ENCODE measurements at regions not wholly inside any gene's neighbourhood (a gene's known extent, or its start where the extent isn't known, plus 50 kb on each side); places are given as distances from the start of the nearest gene placed in this dataset.

DNA sequence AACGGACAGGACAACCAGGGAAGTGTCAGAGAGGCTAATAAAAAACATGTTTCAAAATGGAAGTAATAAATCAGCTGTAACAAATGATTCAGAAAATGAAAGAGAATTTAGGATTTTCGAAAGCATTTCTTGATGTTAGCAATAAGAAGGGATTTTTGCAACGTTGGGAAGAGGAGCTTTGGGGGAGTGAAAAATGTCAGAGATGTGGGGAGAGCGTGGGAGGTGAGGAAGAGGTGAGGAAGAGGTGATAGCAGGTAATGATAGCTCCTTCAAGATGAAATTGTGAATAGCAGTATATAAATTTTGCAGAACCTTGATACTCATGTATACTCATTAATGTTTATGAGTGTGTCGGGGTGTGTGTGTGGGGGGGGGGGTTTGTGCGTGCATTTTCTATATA lies 76.2 kb upstream of the COX10 start:
- H4K12ac ChIP-seq (ENCODE audit: low read depth, low read length) = no peak overlapping the region
- no peak overlapping the region for H2BK120ac ChIP-seq (ENCODE audit: insufficient read depth, low read length, poor library complexity)
- H3K27me3 ChIP-seq (ENCODE audit: insufficient read depth, low read length) = no peaks in the 10 kb centered on the region
- no peak overlapping the region for H3K4me3 ChIP-seq (ENCODE audit: low read depth, low read length)
- H3K9ac ChIP-seq (ENCODE audit: low read length) = no peak overlapping the region
- H3K79me2 ChIP-seq (ENCODE audit: control insufficient read depth, insufficient read depth, low read length, poor library complexity) = no peaks in the 10 kb centered on the region
- no peak overlapping the region for H2AK5ac ChIP-seq (ENCODE audit: low read length)
- H3K79me1 ChIP-seq (ENCODE audit: low read length) = no peaks in the 10 kb centered on the region
- H4K8ac ChIP-seq (ENCODE audit: low read depth, low read length) = no peak overlapping the region
- DNase-seq = no peak
- H3K23ac ChIP-seq (ENCODE audit: low read length) = no peak overlapping the region
- H3K14ac ChIP-seq (ENCODE audit: low read length) = no peak overlapping the region
- H2AFZ ChIP-seq (ENCODE audit: insufficient read depth, low read length, poor library complexity) = no peak overlapping the region
- no peak overlapping the region for H3K4ac ChIP-seq (ENCODE audit: low read depth, low read length)
- no peaks in the 10 kb centered on the region for H3K36me3 ChIP-seq (ENCODE audit: control insufficient read depth in 1 of 2, insufficient read depth in 2 of 2, low read length in 2 of 2)
- H2BK5ac ChIP-seq (ENCODE audit: low read depth, low read length, poor library complexity) = no peak overlapping the region
- no peak overlapping the region for H4K91ac ChIP-seq (ENCODE audit: low read depth, low read length)
- no peak overlapping the region for H2BK12ac ChIP-seq (ENCODE audit: low read length)
- H3K4me1 ChIP-seq (ENCODE audit: control insufficient read depth in 1 of 2, insufficient read depth in 2 of 2, low read length in 2 of 2) = no peaks in the 10 kb centered on the region
- H3K18ac ChIP-seq (ENCODE audit: low read length) = no peak overlapping the region
- H3K9me3 ChIP-seq (ENCODE audit: insufficient read depth, low read depth, low read length) = no peaks in the 10 kb centered on the region
- no peak overlapping the region for H3K27ac ChIP-seq (ENCODE audit: low read depth, low read length)
- 100% methylated on average over 3 of the region's 6 CpGs for WGBS (ENCODE audit: extremely low coverage, insufficient coverage, insufficient read length)
- H3K4me2 ChIP-seq (ENCODE audit: low read length) = no peak overlapping the region

DNA sequence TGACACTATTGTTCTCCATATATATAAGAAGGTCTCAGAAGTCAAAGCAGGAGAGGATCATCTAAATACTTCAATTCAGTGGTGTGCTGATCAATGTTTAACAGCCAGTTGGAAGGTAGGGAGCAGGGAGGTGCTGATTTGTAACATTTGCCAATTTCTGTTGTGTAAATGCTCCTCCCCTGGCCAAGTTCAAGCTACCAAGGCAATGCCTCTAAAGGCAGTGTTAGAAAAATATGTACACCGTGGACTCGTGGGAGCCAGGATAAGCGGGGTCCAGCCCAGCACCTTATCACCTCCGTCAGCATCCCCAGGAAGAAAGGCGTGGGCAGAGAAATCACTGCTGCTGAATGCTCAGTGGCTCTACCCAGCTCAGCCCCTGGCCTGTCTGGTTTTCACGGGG lies 75.3 kb upstream of the COX10 start:
- no peaks in the 10 kb centered on the region for H3K36me3 ChIP-seq (ENCODE audit: control insufficient read depth in 1 of 2, insufficient read depth in 2 of 2, low read length in 2 of 2)
- no peak overlapping the region for H4K12ac ChIP-seq (ENCODE audit: low read depth, low read length)
- H3K4me1 ChIP-seq (ENCODE audit: control insufficient read depth in 1 of 2, insufficient read depth in 2 of 2, low read length in 2 of 2) = no peaks in the 10 kb centered on the region

GRCh38 chr17:13995856-13996271 lies 73.4 kb upstream of the COX10 start:
- WGBS (ENCODE audit: extremely low coverage, insufficient coverage, insufficient read length) = no CpG with 5 or more reads among the region's 4 CpGs
- H3K4me2 ChIP-seq (ENCODE audit: low read length) = no peak overlapping the region

More for the DNA sequence above, 75.3 kb upstream of the COX10 start:
- H3K27me3 ChIP-seq (ENCODE audit: insufficient read depth, low read length) = no peaks in the 10 kb centered on the region
- no peak overlapping the region for H3K18ac ChIP-seq (ENCODE audit: low read length)
- no peak overlapping the region for H3K14ac ChIP-seq (ENCODE audit: low read length)
- H3K4ac ChIP-seq (ENCODE audit: low read depth, low read length) = no peak overlapping the region
- H2BK5ac ChIP-seq (ENCODE audit: low read depth, low read length, poor library complexity) = no peak overlapping the region
- no peak overlapping the region for H3K9ac ChIP-seq (ENCODE audit: low read length)
- H2BK120ac ChIP-seq (ENCODE audit: insufficient read depth, low read length, poor library complexity) = no peak overlapping the region
- H3K79me2 ChIP-seq (ENCODE audit: control insufficient read depth, insufficient read depth, low read length, poor library complexity) = no peaks in the 10 kb centered on the region
- no peak overlapping the region for H3K27ac ChIP-seq (ENCODE audit: low read depth, low read length)
- no peak overlapping the region for H4K8ac ChIP-seq (ENCODE audit: low read depth, low read length)
- no peaks in the 10 kb centered on the region for H3K9me3 ChIP-seq (ENCODE audit: insufficient read depth, low read depth, low read length)
- no peak overlapping the region for H3K23ac ChIP-seq (ENCODE audit: low read length)
- H3K4me3 ChIP-seq (ENCODE audit: low read depth, low read length) = no peak overlapping the region
- no peak overlapping the region for H3K4me2 ChIP-seq (ENCODE audit: low read length)
- no peak for DNase-seq
- H2BK12ac ChIP-seq (ENCODE audit: low read length) = no peak overlapping the region
- no peak overlapping the region for H2AK5ac ChIP-seq (ENCODE audit: low read length)
- H2AFZ ChIP-seq (ENCODE audit: insufficient read depth, low read length, poor library complexity) = no peak overlapping the region
- H4K91ac ChIP-seq (ENCODE audit: low read depth, low read length) = no peak overlapping the region
- WGBS (ENCODE audit: extremely low coverage, insufficient coverage, insufficient read length) = no CpG with 5 or more reads among the region's 6 CpGs
- H3K79me1 ChIP-seq (ENCODE audit: low read length) = no peaks in the 10 kb centered on the region

GRCh38 chr17:13996276-13996675 lies 73.0 kb upstream of the COX10 start:
- no peak overlapping the region for H4K12ac ChIP-seq (ENCODE audit: low read depth, low read length)
- H3K27ac ChIP-seq (ENCODE audit: low read depth, low read length) = no peak overlapping the region
- H3K18ac ChIP-seq (ENCODE audit: low read length) = no peak overlapping the region
- H4K91ac ChIP-seq (ENCODE audit: low read depth, low read length) = no peak overlapping the region
- H2BK12ac ChIP-seq (ENCODE audit: low read length) = no peak overlapping the region
- no peaks in the 10 kb centered on the region for H3K36me3 ChIP-seq (ENCODE audit: control insufficient read depth in 1 of 2, insufficient read depth in 2 of 2, low read length in 2 of 2)
- DNase-seq = no peak
- no peaks in the 10 kb centered on the region for H3K4me1 ChIP-seq (ENCODE audit: control insufficient read depth in 1 of 2, insufficient read depth in 2 of 2, low read length in 2 of 2)
- no peak overlapping the region for H3K4ac ChIP-seq (ENCODE audit: low read depth, low read length)
- WGBS (ENCODE audit: extremely low coverage, insufficient coverage, insufficient read length) = no CpG with 5 or more reads among the region's 7 CpGs
- H2BK120ac ChIP-seq (ENCODE audit: insufficient read depth, low read length, poor library complexity) = no peak overlapping the region
- H3K79me1 ChIP-seq (ENCODE audit: low read length) = no peaks in the 10 kb centered on the region
- H3K14ac ChIP-seq (ENCODE audit: low read length) = no peak overlapping the region
- H3K9ac ChIP-seq (ENCODE audit: low read length) = no peak overlapping the region
- H3K4me2 ChIP-seq (ENCODE audit: low read length) = no peak overlapping the region
- H3K27me3 ChIP-seq (ENCODE audit: insufficient read depth, low read length) = no peaks in the 10 kb centered on the region
- H2BK5ac ChIP-seq (ENCODE audit: low read depth, low read length, poor library complexity) = no peak overlapping the region
- no peak overlapping the region for H3K4me3 ChIP-seq (ENCODE audit: low read depth, low read length)
- H2AK5ac ChIP-seq (ENCODE audit: low read length) = no peak overlapping the region
- H3K23ac ChIP-seq (ENCODE audit: low read length) = no peak overlapping the region
- no peaks in the 10 kb centered on the region for H3K9me3 ChIP-seq (ENCODE audit: insufficient read depth, low read depth, low read length)
- no peaks in the 10 kb centered on the region for H3K79me2 ChIP-seq (ENCODE audit: control insufficient read depth, insufficient read depth, low read length, poor library complexity)
- no peak overlapping the region for H4K8ac ChIP-seq (ENCODE audit: low read depth, low read length)
- no peak overlapping the region for H2AFZ ChIP-seq (ENCODE audit: insufficient read depth, low read length, poor library complexity)

More at GRCh38 chr17:13995856-13996271, 73.4 kb upstream of the COX10 start:
- H3K79me1 ChIP-seq (ENCODE audit: low read length) = no peaks in the 10 kb centered on the region
- H4K8ac ChIP-seq (ENCODE audit: low read depth, low read length) = no peak overlapping the region
- H2BK5ac ChIP-seq (ENCODE audit: low read depth, low read length, poor library complexity) = no peak overlapping the region
- no peaks in the 10 kb centered on the region for H3K79me2 ChIP-seq (ENCODE audit: control insufficient read depth, insufficient read depth, low read length, poor library complexity)
- H2BK120ac ChIP-seq (ENCODE audit: insufficient read depth, low read length, poor library complexity) = no peak overlapping the region
- no peak overlapping the region for H2BK12ac ChIP-seq (ENCODE audit: low read length)
- no peak overlapping the region for H3K4ac ChIP-seq (ENCODE audit: low read depth, low read length)
- no peak overlapping the region for H2AFZ ChIP-seq (ENCODE audit: insufficient read depth, low read length, poor library complexity)
- H3K27me3 ChIP-seq (ENCODE audit: insufficient read depth, low read length) = no peaks in the 10 kb centered on the region
- H3K36me3 ChIP-seq (ENCODE audit: control insufficient read depth in 1 of 2, insufficient read depth in 2 of 2, low read length in 2 of 2) = no peaks in the 10 kb centered on the region
- no peak overlapping the region for H2AK5ac ChIP-seq (ENCODE audit: low read length)
- H3K27ac ChIP-seq (ENCODE audit: low read depth, low read length) = no peak overlapping the region
- H4K12ac ChIP-seq (ENCODE audit: low read depth, low read length) = no peak overlapping the region
- H3K18ac ChIP-seq (ENCODE audit: low read length) = no peak overlapping the region
- H3K9me3 ChIP-seq (ENCODE audit: insufficient read depth, low read depth, low read length) = no peaks in the 10 kb centered on the region
- no peak overlapping the region for H3K14ac ChIP-seq (ENCODE audit: low read length)
- no peak overlapping the region for H4K91ac ChIP-seq (ENCODE audit: low read depth, low read length)
- no peak overlapping the region for H3K4me3 ChIP-seq (ENCODE audit: low read depth, low read length)
- DNase-seq = no peak
- H3K4me1 ChIP-seq (ENCODE audit: control insufficient read depth in 1 of 2, insufficient read depth in 2 of 2, low read length in 2 of 2) = no peaks in the 10 kb centered on the region
- H3K23ac ChIP-seq (ENCODE audit: low read length) = no peak overlapping the region
- no peak overlapping the region for H3K9ac ChIP-seq (ENCODE audit: low read length)

All from trophoblast cell (in vitro differentiated cells and primary cell).